M059J (cell line): ENCODE measurements at regions not wholly inside any gene's neighbourhood (a gene's known extent, or its start where the extent isn't known, plus 50 kb on each side); places are given as distances from the start of the nearest gene placed in this dataset.

Experiments used
- DNase-seq: peaks from one replicate; pipeline ENCODE4 v3.0.0-alpha.2; 2012; ENCODE audit warnings: low read depth

- no peak for DNase-seq
Observed at GRCh38 chr20:37598575-37599342, 71.1 kb upstream of the BLCAP start.

- no peak for DNase-seq
Observed at GRCh38 chr20:37598100-37598543, 70.4 kb upstream of the BLCAP start.

- DNase-seq = peak; percentile 42
Observed at GRCh38 chr20:37596890-37597536, 69.3 kb upstream of the BLCAP start.

GRCh38 chr20:37596168-37596567 is 68.5 kb upstream of the BLCAP start:
- no peak for DNase-seq

GRCh38 chr20:37593710-37594109 is 66.0 kb upstream of the BLCAP start:
- DNase-seq = no peak

- no peak for DNase-seq
Observed at GRCh38 chr20:37590938-37591490, 63.3 kb upstream of the BLCAP start.

- no peak for DNase-seq
Observed at GRCh38 chr20:37586078-37586477, 58.4 kb upstream of the BLCAP start.

- DNase-seq = no peak
Observed at GRCh38 chr20:37584238-37584807, 56.6 kb upstream of the BLCAP start.

- no peak for DNase-seq
Observed at GRCh38 chr20:37581246-37581645, 53.6 kb upstream of the BLCAP start.

GRCh38 chr20:37580069-37580468 is 52.4 kb upstream of the BLCAP start:
- no peak for DNase-seq

- no peak for DNase-seq
Observed at GRCh38 chr20:37579106-37579505, 51.4 kb upstream of the BLCAP start.

GRCh38 chr20:37577981-37578380 is 50.3 kb upstream of the BLCAP start:
- no peak for DNase-seq
